ENCODE measurements at regions not wholly inside any gene's neighbourhood (a gene's known extent, or its start where the extent isn't known, plus 50 kb on each side); places are given as distances from the start of the nearest gene placed in this dataset.

DNA sequence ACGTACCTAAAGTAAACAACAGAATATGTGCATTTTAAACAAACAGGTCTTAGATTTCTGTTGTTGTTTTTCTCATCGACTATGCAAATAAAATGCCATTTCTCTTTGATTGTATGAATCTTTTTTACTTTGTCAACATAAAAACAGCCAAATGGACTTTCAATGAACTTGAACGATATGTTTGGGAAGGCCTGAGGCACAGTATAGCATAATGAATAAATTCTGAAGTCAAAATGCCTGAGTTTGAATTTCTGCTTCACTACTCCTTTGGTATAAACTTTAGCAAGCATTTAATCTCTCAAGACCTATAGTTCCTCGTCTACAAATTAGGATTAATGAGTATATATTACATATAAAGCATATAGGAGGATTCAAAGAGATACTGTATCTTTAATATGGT is 1369.9 kb upstream of the TENM4 start:
- no peak overlapping the region for H3K9ac ChIP-seq (replicated peaks in 1 of 4; ENCODE audit: extremely low read depth in 1 of 4, low read depth in 3 of 4, low read length in 3 of 4)
- H3K79me1 ChIP-seq (ENCODE audit: low read depth, low read length): no peaks in the 10 kb centered on the region
- no peak overlapping the region for H2BK5ac ChIP-seq (ENCODE audit: low read depth, low read length)
- no peak overlapping the region for H3K23ac ChIP-seq (ENCODE audit: insufficient read length)
- H3K79me2 ChIP-seq (ENCODE audit: control insufficient read depth in 1 of 2, insufficient read depth in 2 of 2, low read length in 2 of 2): no peaks in the 10 kb centered on the region
- FAIRE-seq (no peak), DNase-seq (ENCODE audit: low read depth in 1 of 2, low spot score in 2 of 2) (no peak)
- no peaks in the 10 kb centered on the region for H3K27me3 ChIP-seq (replicated peaks in 1 of 4; ENCODE audit: control insufficient read depth in 3 of 4, extremely low read depth in 1 of 4, insufficient read depth in 3 of 4, low read length in 3 of 4)
- H3K27ac ChIP-seq (ENCODE audit: low read depth, low read length): no peak overlapping the region
- no peak overlapping the region for H3K4ac ChIP-seq (replicated peaks; ENCODE audit: insufficient read length, low read depth, low read length)
- no peak overlapping the region for H3K18ac ChIP-seq (ENCODE audit: extremely low read depth, low read length)
- peaks cover 0 to 3% (median 0%) of the 10 kb centered on the region in 4 experiments; a peak in 1 of 7 replicates for H3K4me1 ChIP-seq (replicated peaks in 1 of 4; ENCODE audit: control insufficient read depth in 3 of 4, insufficient read depth in 4 of 4, low read length in 3 of 4)
- H4K20me1 ChIP-seq (replicated peaks in 1 of 2; ENCODE audit: control insufficient read depth in 1 of 2, insufficient read depth in 2 of 2, low read length in 2 of 2): no peaks in the 10 kb centered on the region
- no peak overlapping the region for H3K4me2 ChIP-seq (ENCODE audit: insufficient read depth in 1 of 2, low read depth in 2 of 2, low read length in 2 of 2)
- no peak overlapping the region for H2BK120ac ChIP-seq (replicated peaks; ENCODE audit: low read depth, low read length)
- no peaks in the 10 kb centered on the region for H3K36me3 ChIP-seq (ENCODE audit: control insufficient read depth in 2 of 4, insufficient read depth in 4 of 4, low read length in 3 of 4)
- ChIA-PET CTCF (ENCODE audit: partially characterized antibody) (no interaction called here), POLR2A (ENCODE audit: partially characterized antibody) (no interaction called here)
- H3K9me3 ChIP-seq (ENCODE audit: insufficient read depth in 2 of 2, low read depth in 1 of 2, low read length in 1 of 2): no peaks in the 10 kb centered on the region
- no peak overlapping the region for H2BK12ac ChIP-seq (ENCODE audit: low read depth, low read length)
- H3K23me2 ChIP-seq (ENCODE audit: low read depth, low read length): no peaks in the 10 kb centered on the region
- H2AK5ac ChIP-seq (ENCODE audit: low read depth, low read length): no peak overlapping the region
- no peak overlapping the region for H4K91ac ChIP-seq (replicated peaks; ENCODE audit: insufficient read length, low read length)
- no peak overlapping the region for H3K4me3 ChIP-seq (ENCODE audit: extremely low read depth in 1 of 4, insufficient read depth in 2 of 4, low read depth in 3 of 4, low read length in 4 of 4)
- WGBS, 2 experiments (ENCODE audit: extremely low coverage in 1 of 2, insufficient coverage in 1 of 2, insufficient read length in 1 of 2, insufficient replicate concordance in 2 of 2, low coverage in 1 of 2, low lambda C conversion rate in 2 of 2, missing lambda C conversion rate in 1 of 2): 83% methylated on average over 4 of the region's 4 CpGs; no CpG with 5 or more reads in 1 of the 2 experiments
- H2BK15ac ChIP-seq (ENCODE audit: low read length): no peak overlapping the region
- H3K14ac ChIP-seq (ENCODE audit: insufficient read length): no peak overlapping the region
- no peak overlapping the region for H4K8ac ChIP-seq (ENCODE audit: extremely low read depth, insufficient read depth, low read length)
- no peak for TF ChIP-seq ASH2L (IDR thresholded peaks at IDR 0.05; ENCODE audit: low read length)
- no peak for TF ChIP-seq RNF2 (IDR thresholded peaks at IDR 0.05; ENCODE audit: borderline replicate concordance, low read depth, low read length, missing control alignments, poor library complexity, severe bottlenecking)
- no peak for TF ChIP-seq MAX (IDR thresholded peaks at IDR 0.05)
- TF ChIP-seq CEBPB (IDR thresholded peaks at IDR 0.05; ENCODE audit: low read depth, low read length): no peak
- TF ChIP-seq TAF1 (IDR thresholded peaks at IDR 0.05; ENCODE audit: low read depth, low read length): no peak
- no peak overlapping the region for H2BK20ac ChIP-seq (ENCODE audit: low read length)
- no peak overlapping the region for H3K56ac ChIP-seq (replicated peaks; ENCODE audit: insufficient read length, low read depth, low read length)
- H2AFZ ChIP-seq (ENCODE audit: low read length): no peak overlapping the region
- H4K5ac ChIP-seq (ENCODE audit: insufficient read length, low read depth, low read length): no peak overlapping the region

All from H1 (cell line).